Heart left ventricle (tissue), 13 donors: ENCODE measurements at regions not wholly inside any gene's neighbourhood (a gene's known extent, or its start where the extent isn't known, plus 50 kb on each side); places are given as distances from the start of the nearest gene placed in this dataset.

Source experiments
- POLR2A ChIP-seq, 2 donors: fragments of 450-650 bp; IDR thresholded peaks; one replicate each; pipeline ENCODE4 v1.6.1; 2017; ENCODE audit warnings: antibody characterized with exemption in 2 of 2, mild to moderate bottlenecking in 2 of 2, moderate library complexity in 2 of 2
- TF ChIP-seq, protein P1 (sequence below), 12 donors: fragments of 200-600 bp; sonication (generic) in 4 of 12; IDR thresholded peaks; one replicate each; pipeline versions ENCODE4 v1.5.0 to v1.8.0; 2018 to 2022; ENCODE audit warnings: antibody characterized with exemption in 12 of 12, mild to moderate bottlenecking in 5 of 12
- donor health status: ischemic (EF 13 %, LVEDD 7.1; RV severe dilation, severe dysfunction).
- donor health status: DM: no; HTN: yes; CAD: no.
- donor health status: DM: no; HTN: no; CAD: no.
- donor health status: ischemic (EF 25% LVEDD 6.9; RV normal size, moderate dysfunction).
- donor health status: ischemic (EF 25% LVEDD 5.7; RV mildly dilated, moderate dysfunction).
- donor health status: ischemic (EF 35%, LVEDD 5.7; RV mildly dilated, moderate dysfunction).
- donor health status: nonischemic (EF 11% LVEDD 7.7; RV severe dilation, severe dysfunction).
- donor health status: DM: yes; HTN: yes; CAD: no.
- donor health status: PGD.
- donor health status: ischemic (EF 29% LVEDD 5.4; RV normal size, mild dysfunction).
- donor health status: nonischemic (EF 23%, LVEDD 6.1; RV moderate dilation, normal function).

DNA sequence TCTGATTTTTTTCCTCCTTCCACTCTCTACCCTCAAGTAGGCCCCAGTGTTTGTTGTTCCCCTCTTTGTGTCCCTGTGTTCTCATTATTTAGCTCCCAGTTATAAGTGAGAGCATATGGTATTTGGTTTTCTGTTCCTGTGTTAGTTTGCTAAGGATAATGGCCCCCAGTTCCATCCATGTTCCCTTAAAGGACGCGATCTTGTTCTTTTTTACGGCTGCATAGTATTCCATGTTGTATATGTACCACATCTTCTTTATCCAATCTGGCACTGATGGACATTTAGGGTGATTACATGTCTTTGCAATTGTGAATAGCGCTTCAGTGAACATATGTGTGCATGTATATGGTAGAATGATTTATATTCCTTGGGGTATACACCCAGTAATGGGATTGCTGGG lies 54.5 kb upstream of the BTC start:
- no peak for TF ChIP-seq POLR2A (IDR thresholded peaks at IDR 0.05)
- TF ChIP-seq, protein P1, sequence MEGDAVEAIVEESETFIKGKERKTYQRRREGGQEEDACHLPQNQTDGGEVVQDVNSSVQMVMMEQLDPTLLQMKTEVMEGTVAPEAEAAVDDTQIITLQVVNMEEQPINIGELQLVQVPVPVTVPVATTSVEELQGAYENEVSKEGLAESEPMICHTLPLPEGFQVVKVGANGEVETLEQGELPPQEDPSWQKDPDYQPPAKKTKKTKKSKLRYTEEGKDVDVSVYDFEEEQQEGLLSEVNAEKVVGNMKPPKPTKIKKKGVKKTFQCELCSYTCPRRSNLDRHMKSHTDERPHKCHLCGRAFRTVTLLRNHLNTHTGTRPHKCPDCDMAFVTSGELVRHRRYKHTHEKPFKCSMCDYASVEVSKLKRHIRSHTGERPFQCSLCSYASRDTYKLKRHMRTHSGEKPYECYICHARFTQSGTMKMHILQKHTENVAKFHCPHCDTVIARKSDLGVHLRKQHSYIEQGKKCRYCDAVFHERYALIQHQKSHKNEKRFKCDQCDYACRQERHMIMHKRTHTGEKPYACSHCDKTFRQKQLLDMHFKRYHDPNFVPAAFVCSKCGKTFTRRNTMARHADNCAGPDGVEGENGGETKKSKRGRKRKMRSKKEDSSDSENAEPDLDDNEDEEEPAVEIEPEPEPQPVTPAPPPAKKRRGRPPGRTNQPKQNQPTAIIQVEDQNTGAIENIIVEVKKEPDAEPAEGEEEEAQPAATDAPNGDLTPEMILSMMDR (IDR thresholded peaks at IDR 0.05): no peak
